HG03575 (cell line): ENCODE measurements at regions not wholly inside any gene's neighbourhood (a gene's known extent, or its start where the extent isn't known, plus 50 kb on each side); places are given as distances from the start of the nearest gene placed in this dataset.

Experiments used
- ATAC-seq: cut with Tn5 transposase; IDR thresholded peaks from one replicate; pipeline ENCODE4 v1.9.1; 2021; ENCODE audit not compliant: unreplicated experiment, insufficient number of reproducible peaks, low FRiP score; ENCODE audit errors: extremely low read depth

DNA sequence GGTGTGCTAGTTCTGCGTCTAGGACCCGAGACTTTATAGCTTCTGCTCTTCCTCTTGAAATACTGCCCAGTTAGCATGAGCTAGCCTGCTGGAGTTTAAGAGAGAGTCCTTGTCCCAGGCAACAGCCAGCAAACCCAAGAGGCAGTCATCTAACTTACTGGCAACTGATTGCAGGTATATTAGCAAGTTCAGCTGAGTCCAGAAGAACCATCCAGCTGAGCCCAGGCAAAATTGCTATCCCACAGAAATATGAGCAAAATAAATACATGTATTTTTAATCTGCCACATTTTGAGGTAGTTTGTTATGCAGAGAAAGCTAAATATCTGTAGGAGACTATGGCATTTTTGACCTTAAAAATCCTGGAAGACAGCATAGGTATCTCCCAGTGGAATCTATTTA is 174.4 kb upstream of the CMC1 start:
- ATAC-seq, result no peak

DNA sequence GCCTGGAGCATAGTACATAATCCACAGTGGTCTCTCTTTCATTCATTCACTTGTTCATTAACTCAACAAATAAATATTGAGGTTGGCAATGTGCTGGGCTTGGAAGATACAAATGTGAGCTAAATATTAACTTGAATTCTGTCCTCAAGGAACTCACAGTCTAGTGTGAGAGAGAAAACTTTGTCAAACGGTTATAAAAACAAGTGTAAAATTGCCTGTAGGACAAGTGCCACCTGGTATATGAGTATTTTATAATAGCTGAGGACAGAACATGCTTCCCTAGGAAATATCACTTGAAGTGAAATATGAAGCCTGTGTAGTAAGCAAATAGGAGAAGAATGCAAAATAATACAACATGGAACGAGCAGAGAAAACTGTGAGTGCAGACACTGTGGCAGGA is 173.1 kb upstream of the CMC1 start:
- no peak for ATAC-seq

DNA sequence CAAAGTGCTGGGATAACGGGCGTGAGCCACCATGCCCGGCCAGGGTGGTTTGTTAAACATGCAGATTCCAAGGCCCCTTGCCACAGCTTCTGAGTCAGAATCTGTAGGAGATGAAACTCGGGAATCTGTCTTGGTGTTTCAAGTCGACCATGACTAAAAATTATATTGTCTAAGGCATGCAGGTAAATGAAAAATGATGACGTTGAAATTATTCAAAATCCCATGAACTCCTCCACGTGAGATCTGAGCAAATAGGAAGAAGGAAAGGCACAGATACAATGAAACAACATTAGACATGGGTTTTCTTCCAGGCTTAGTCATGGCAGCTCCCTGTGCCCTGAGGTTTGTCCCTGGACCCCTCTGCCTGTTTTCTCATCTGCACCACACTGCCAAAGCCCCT is 172.0 kb upstream of the CMC1 start:
- ATAC-seq, result no peak

DNA sequence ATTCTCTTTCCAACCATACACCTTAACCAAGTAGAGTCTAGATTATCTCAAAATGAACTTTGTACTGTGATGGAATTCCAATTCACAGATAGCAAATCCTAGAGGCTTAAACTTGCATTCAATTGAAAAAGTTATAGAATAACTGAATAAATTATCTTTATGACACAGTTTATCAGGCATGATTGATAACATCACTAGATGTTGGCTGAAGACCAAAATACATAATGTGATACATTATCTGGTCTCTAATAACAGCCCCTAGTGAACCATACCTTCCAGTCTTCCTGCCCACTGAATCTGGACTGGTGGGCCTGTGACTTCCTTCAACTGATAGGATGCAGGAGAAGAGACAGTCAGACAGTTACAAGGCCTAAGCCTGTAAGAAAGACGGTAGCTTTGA is 165.2 kb upstream of the CMC1 start:
- ATAC-seq, result no peak

DNA sequence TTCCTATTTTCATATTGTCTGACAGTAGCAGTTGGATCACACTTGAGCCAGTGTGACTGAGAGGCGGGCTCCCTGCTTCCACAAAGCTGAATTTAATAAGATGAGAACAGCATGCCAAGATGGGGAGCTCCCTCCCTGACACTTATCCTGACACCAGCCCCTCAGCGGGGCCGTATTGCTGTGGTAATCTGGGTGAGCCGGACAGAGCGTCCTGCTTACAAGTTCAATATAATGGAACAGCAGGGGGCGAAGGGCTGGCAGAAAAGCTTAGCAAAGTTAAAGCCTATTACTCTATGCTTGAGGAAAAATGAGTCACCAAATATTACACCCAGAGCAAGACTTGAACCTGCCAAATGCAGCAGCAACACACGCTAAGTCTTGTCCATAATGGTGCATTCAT is 163.8 kb upstream of the CMC1 start:
- ATAC-seq, result no peak

DNA sequence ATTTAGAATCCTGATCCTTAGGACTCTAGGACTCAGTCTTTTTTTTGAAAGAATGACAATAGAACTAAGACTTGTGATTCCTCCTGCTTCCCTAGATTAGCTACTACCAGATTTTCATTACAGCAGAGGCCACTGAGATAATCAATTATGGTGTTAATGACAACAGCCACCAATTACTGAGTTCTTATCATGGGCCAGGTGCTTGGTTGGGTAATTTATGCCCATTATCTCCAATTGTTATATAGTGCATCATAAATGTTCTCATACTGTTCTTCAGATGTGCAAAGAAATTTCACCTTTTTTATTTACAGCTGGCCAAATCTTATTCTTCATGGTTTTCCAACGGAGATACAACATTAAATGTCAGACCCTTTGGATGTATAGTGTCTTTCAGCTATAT is 162.9 kb upstream of the CMC1 start:
- ATAC-seq, result no peak

DNA sequence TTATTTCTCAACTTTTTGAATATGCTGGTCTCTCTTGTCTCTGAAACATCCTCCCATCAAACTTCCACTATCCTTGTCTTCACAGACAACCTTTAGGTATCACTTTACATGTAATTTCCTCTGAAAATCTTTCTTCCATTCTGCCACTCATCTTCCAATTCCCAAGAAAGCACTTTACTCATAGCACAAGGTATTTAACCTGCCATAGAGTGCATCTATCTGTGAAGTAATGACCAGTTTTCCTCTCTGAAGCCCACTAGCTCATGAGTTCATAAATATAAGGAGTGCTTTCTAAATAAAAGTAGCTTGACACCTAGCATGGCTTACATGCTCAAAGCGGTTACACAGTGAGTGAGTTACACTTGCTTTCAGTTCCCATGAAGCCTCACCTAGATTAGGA is 160.7 kb upstream of the CMC1 start:
- ATAC-seq, result no peak

DNA sequence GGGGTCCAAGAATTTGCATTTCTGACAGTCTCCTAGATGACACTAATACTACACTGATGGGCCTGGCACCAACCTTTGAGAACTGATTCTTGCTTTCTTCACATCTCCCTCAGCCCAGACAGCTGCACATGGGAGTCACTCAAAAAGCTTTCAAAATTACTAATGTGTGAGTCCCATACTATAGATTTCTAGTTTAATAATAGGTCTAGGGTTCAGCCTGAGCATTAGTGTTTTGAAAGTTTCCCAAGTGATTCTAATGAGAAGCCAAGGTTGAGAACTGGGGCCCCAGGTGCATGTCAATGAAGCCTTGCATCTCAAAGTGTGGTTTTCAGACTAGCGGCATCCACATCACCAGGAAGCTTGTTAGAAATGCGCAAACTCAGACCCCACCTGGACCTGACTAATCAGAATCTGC is 159.9 kb upstream of the CMC1 start:
- ATAC-seq, result no peak

DNA sequence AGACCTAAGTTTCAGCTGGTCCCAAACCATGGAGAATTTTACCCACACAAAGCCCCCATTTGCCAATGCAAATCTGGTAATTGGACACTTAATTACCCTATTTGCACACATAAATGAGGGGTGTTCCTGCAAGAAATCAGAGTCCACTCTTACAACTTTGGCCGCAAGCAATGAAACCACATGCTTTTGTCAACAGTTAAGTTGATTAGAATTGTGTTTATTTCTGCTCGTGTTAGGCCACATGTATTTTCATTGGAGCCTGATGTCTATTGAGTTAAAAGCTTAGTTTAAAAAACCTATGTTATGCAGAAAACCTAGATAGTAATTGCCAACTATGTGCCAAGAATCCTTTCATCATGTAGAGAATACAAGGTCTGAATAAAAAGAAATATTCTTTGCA is 153.8 kb upstream of the CMC1 start:
- no peak for ATAC-seq

DNA sequence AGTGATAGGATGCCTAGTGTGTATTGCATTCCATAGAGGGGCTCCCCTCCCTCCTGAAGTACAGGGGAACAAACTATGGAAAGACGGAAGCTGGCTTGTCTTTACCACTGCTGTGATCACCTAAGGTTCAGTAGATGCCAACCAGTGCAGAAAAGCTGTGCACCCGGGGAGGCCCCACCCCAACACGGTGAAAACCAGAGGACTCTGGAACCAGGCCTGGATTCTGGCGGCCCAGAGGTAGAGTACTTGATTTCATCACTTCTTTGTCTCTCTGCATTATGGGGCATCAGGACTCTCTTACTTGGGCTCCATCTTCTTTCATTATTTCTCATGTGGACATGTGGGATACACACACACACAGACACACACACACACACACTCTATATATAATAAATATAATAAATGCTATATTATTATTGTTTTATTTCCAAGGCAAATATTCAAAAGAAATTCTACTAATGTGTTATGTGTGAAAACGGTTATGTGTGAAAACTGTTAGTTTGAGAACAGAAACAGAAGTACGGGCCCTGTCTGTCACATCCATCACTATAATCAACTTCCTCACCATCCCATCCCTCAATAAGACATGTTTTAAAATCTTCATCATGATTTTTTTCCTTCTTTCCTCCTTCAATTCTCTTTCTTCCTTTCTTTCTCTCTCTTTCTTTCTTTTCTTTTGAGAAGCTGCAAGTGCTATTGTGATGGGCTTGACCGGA is 152.4 kb upstream of the CMC1 start:
- no peak for ATAC-seq

DNA sequence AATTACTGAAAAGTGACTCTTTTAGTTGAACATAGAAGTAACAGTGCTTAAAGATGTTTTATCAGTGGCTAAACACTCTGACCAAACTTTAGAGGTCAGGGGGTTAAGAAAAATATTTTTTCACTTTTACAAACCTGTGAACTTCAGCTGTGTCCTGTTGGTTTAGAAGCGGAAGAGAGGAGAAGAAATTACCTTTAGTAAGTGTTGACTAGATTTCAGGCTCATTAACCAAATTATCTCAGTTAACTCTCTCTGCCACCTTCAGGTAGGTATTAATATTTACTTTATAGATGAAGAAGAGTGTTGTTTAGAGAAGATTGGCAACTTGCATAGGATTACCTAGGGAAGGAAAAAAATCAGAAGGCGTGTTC is 151.9 kb upstream of the CMC1 start:
- no peak for ATAC-seq

DNA sequence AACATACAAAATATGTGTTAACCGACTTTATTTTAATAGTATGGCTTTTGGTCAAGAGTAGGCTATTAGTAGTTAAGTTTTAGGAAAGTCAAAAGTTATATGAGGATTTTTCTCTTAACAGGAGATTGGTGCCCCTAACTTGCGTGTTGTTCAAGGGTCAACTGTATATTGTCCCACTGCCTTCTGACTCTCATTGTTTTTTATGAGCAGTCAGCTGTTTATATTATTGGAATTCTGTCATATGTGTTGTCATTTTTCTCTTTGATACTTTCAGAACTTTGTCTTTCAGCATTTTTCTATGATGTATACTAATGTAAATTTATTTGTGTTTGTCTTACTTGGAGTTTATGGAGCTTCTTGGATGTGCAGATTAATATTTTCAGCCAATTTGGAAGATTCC is 142.1 kb upstream of the CMC1 start:
- ATAC-seq, result no peak

DNA sequence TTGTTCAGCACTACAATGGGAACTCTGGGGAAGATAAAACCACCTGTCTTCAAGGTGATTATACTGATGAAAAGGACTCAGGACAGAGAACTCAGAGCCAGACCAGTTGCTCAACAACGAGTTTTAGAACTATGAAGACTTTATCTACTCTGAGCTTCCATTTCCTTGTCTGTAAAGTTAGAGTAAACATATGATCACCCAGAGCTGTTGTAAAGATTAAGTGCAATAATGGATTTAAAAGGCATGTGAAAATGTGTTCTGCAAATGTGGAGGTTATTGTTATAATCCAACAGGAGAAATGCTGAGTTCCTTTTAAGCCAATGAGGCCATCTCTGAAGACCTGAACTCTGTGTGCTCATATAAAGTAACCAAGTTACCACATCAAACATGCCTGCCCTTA is 139.7 kb upstream of the CMC1 start:
- no peak for ATAC-seq

DNA sequence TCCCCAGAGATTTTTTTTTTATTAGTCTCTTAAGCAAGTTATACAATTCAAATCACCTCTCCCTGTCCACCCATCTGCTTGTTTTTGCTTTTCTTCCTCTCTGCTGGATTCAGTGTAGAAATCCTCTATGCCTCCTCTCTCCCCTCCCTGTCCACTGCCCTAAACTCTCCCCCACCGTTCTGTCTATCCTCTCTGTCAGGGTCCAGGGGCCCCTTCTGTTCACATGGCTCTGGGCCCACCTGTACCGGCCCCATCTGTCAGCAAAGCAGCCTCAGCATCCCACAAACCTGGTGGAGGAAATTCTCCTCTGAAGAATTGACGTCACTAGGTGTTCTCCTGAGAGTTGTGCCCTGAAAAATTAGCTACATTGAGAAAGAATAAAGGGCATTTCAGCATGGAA is 137.6 kb upstream of the CMC1 start:
- no peak for ATAC-seq

DNA sequence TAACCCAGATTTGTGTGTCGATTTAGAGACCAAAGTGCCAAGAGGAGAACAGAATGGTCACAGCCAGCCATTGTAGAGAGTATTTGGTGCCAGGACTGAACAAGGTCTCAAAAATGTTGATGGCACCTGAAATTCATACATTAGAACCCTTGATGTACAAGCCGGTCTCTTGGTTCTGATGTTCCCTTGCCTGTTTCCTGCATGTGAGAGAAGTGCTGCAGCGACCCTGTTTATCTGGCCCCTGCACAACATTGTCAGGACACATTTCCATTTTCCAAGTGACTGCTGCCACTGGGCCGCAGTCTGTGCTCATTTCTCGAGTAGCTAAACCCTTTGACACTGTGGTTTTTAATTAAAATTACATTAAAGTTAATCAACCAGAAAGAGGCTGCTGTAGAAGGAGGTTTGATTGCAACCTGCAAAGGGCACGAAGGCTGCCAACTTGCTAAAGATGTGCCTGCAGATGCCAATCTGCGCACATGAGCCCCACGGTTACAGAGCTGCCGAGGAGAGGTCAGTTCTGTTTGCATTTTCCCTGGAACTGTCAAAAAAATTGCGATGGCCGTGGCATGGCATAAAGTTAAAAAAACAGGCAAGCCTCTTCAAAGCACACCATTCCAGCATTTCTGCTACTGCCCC is 136.4 kb upstream of the CMC1 start:
- ATAC-seq, result no peak

DNA sequence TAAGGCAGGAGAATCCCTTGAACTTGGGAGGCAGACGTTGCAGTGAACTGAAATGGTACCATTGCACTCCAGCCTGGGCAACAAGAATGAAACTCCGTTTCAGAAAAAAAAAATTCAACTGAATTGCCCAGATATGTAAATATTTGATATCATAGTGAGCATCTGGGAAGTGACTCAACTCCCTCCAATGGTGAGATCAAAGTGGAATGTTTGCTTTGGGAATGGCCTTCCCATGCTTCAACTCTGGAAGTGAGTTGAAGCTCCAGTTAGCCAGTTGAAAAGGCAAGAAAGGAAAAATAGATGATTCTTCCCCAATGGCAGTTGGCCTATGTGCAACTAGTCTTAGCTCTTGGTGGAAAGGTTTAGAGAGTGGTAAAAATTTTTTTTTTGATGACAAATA is 131.6 kb upstream of the CMC1 start:
- no peak for ATAC-seq

DNA sequence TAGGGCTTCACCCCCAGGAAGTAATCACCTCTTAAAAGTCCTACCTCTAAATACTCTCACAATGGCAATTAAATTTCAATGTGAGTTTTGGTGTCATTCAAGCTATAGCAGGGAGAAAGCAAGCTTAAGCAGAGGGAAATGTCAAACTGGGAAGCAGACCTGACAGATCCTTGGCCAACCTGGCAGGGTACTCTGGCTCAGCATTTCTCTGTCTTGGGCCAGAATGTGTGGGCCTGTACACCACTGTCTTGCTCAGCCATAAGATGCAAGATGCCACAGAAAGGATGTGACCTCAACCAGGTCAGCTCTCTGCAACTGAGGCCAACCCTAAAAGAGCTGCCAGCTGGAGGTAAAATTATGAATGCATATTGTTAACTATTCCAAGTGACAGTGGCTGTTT is 130.6 kb upstream of the CMC1 start:
- ATAC-seq, result no peak

DNA sequence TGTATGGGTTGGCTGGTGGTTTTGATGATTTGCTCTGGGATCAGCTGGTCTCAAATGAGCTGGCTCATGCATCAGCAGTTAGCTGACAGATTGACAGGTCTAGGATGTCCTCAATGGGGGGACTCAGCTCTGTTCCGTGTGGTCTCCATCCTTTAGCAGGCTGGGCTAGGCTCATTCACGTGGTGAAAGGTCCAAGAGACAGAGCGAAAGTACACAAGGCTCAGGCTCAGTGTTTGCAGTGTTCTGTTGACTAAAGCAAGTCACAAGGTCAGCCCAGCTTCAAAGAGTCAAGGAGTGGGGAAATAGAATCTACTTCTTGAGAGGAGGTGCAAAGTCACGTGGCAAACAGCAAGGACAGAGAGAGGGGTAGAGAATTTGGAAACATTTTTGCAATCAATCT is 126.5 kb upstream of the CMC1 start:
- no peak for ATAC-seq

DNA sequence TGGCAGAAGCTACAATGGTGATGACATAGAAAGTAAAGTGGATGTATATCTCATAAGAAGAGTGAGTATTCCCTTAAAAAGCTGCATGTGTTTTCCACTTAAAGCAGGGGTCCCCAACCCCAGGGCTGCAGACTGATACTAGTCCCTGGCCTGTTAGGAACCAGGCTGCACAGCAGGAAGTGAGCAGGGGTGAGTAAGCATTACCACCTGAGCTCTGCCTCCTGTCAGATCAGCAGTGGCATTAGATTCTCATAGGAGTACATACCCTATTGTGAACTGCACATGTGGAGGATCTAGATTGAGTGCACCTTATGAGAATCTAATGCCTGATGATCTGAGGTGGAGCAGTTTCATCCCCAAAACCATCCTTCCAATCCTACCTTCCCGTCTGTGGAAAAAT is 126.1 kb upstream of the CMC1 start:
- no peak for ATAC-seq

DNA sequence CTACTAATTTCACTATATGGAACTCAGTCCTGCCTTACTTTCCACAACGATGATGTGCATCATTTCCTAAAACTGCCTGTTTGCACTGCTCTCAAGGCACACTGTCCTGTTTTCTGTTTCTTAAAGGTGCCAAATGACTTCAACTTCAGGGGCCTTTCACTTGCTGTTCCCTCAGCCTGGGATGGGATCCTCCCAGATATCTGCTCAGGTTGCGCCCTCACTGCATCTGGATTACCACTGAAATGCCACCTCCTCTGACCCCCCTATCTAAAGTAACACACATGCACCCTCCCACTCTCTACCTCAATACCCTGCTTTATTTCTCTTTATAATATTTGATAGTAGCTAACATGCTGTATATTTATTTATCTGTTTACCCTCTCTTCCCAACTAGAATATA is 123.8 kb upstream of the CMC1 start:
- no peak for ATAC-seq

DNA sequence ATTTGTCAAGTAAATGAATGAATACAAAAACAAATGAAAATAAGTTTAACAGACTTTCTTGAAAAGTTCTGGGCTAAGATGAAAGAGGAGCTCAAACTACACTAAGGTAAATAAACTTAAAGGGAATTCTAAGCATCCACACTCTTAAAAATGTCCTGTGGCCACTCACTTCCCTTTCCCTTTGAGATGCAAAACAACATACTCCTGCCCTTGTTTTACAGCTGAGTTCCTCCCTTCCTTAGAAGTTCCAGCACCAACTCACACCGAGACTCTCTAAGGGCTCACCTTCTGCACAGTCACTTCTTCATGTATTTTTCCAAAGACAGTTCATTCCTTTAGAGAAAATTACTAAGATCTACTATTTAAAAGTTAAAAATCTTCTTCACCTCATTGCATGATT is 123.3 kb upstream of the CMC1 start:
- ATAC-seq, result no peak
